Activated naive CD4-positive, alpha-beta T cell treated with anti-CD3 and anti-CD28 coated beads, Interleukin-2, amount 10 ng/mL, durations not matched to agents 7 days and 5 days (primary cell): ENCODE measurements at regions not wholly inside any gene's neighbourhood (a gene's known extent, or its start where the extent isn't known, plus 50 kb on each side); places are given as distances from the start of the nearest gene placed in this dataset.
"Not testable (repeated sequence)": the region's sequence is repeated elsewhere in the genome, so short reads cannot be mapped to it uniquely, and the experiment has no call there.

Source experiments
- CTCF ChIA-PET: fragments of 350-600 bp; sonication (Branson Sonifier 250); formaldehyde crosslinking; loops from one replicate; lab custom pipeline; 2021; ENCODE audit warnings: antibody characterized with exemption; lab: Charles Lee
- DNase-seq: peaks from one replicate; pipeline ENCODE4 v3.0.0-alpha.2; 2020
- H3K27ac Mint-ChIP-seq: one replicate; pipeline ENCODE4 v1.8.0; 2021; ENCODE audit warnings: mild to moderate bottlenecking, moderate library complexity, mixed read lengths
- H3K27me3 Mint-ChIP-seq: one replicate; pipeline ENCODE4 v1.8.0; 2021; ENCODE audit warnings: mild to moderate bottlenecking, mixed read lengths
- H3K36me3 Mint-ChIP-seq: one replicate; pipeline ENCODE4 v1.8.0; 2021; ENCODE audit warnings: mixed read lengths
- H3K4me1 Mint-ChIP-seq: one replicate; pipeline ENCODE4 v1.8.0; 2021; ENCODE audit warnings: mixed read lengths
- H3K4me3 Mint-ChIP-seq: one replicate; pipeline ENCODE4 v1.8.0; 2021; ENCODE audit warnings: mild to moderate bottlenecking, moderate library complexity, mixed read lengths
- H3K9me3 Mint-ChIP-seq: one replicate; pipeline ENCODE4 v1.8.0; 2021; ENCODE audit warnings: mixed read lengths

DNA sequence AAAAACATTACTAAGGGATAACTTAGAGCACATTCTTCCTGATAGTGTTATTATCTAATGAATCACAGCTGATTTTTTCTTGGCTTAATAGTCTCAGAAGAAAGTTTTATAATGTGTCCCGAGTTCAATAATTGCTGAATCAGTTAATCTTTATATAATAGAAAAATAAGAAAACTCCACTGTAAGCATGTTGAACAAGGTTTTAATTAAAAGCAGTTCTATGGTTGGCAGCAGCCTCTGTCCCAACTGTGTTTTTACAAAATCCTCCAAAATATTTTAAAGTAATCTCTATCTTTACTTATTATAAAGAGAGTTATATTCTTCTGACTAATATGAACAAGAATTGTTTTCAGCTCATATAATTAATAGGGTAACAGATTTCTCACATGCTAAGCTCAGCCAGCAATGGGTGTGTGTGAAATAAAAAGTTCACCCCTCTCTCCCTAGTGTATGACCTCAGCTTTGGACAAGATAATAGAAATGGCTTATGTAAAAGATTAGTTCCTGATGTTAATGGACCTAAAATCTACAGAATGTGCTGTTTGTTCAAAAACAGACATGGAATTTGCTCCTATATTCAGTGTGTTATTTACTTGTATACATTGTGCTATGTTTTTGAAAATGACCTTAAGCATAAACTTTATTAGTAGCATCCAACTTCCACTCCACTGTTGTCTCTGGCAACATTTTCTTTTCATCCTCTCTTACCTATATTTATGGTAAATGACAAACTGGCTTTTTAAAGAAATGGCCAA is 67.1 kb upstream of the DCN start:
- H3K9me3 Mint-ChIP-seq: no peaks in the 10 kb centered on the region
- DNase-seq: no peak
- CTCF ChIA-PET: no interaction called here
- no peaks in the 10 kb centered on the region for H3K27me3 Mint-ChIP-seq
- no peaks in the 10 kb centered on the region for H3K4me1 Mint-ChIP-seq
- no peak overlapping the region for H3K4me3 Mint-ChIP-seq
- no peak overlapping the region for H3K27ac Mint-ChIP-seq
- H3K36me3 Mint-ChIP-seq: no peaks in the 10 kb centered on the region

DNA sequence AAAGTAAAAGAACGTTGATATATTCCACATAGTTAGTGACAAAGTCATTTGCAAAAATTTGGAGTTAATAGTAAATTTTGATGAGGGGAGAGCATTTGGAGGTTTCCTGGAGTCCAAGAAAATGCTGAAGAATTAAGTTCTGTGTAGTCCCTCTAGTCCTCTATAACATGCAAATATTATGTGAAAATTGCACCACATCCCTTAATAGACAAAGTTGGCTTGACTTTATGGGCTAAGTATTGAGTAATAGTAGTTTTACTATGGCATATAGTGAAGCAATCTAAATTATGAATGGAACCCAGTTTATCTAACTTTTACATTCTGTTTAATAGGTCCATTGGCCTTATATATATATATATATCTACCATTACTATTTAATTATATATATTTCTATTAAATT is 66.4 kb upstream of the DCN start:
- no peaks in the 10 kb centered on the region for H3K9me3 Mint-ChIP-seq
- CTCF ChIA-PET: no interaction called here
- H3K4me3 Mint-ChIP-seq: no peak overlapping the region
- H3K36me3 Mint-ChIP-seq: no peaks in the 10 kb centered on the region
- no peaks in the 10 kb centered on the region for H3K27me3 Mint-ChIP-seq
- H3K27ac Mint-ChIP-seq: no peak overlapping the region
- no peak for DNase-seq
- H3K4me1 Mint-ChIP-seq: no peaks in the 10 kb centered on the region

DNA sequence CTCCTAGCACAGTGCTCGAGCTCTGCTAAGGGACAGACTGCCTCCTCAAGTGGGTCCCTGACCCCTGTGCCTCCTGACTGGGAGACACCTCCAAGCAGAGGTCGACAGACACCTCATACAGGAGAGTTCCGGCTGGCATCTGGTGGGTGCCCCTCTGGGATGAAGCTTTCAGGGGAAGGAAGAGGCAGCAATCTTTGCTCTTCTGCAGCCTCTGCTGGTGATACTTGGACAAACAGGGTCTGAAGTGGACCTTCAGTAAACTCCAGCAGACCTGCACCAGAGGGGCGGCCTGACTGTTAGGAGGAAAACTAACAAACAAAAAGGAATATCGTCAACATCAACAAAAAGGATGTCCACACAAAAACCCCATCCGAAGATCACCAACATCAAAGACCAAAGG is 60.6 kb upstream of the DCN start:
- H3K36me3 Mint-ChIP-seq, H3K27me3 Mint-ChIP-seq, H3K27ac Mint-ChIP-seq, DNase-seq, H3K4me3 Mint-ChIP-seq, H3K9me3 Mint-ChIP-seq, CTCF ChIA-PET, H3K4me1 Mint-ChIP-seq: not testable (repeated sequence)

DNA sequence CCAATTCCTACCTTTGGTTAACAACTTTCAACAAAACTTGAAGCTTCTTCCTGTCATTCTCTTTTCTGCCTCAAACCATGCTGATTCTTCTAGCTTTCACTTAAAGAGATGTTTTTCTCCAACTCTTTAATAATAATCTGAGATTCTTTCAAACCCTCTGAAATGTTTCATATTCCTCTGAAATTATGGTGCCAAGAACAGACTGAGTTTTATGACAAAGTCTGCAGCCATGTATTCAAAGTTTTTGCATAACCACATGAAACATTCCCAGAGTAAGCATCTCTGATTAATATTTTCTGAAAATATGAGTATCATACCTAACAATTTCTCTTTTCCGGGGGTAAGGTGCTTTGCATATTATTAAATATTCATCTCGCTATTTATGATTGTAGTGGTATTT is 59.1 kb upstream of the DCN start:
- H3K9me3 Mint-ChIP-seq: no peaks in the 10 kb centered on the region
- no peak for DNase-seq
- H3K27ac Mint-ChIP-seq: no peak overlapping the region
- H3K27me3 Mint-ChIP-seq: no peaks in the 10 kb centered on the region
- H3K4me1 Mint-ChIP-seq: no peaks in the 10 kb centered on the region
- H3K4me3 Mint-ChIP-seq: no peak overlapping the region
- no peaks in the 10 kb centered on the region for H3K36me3 Mint-ChIP-seq
- CTCF ChIA-PET: no interaction called here

DNA sequence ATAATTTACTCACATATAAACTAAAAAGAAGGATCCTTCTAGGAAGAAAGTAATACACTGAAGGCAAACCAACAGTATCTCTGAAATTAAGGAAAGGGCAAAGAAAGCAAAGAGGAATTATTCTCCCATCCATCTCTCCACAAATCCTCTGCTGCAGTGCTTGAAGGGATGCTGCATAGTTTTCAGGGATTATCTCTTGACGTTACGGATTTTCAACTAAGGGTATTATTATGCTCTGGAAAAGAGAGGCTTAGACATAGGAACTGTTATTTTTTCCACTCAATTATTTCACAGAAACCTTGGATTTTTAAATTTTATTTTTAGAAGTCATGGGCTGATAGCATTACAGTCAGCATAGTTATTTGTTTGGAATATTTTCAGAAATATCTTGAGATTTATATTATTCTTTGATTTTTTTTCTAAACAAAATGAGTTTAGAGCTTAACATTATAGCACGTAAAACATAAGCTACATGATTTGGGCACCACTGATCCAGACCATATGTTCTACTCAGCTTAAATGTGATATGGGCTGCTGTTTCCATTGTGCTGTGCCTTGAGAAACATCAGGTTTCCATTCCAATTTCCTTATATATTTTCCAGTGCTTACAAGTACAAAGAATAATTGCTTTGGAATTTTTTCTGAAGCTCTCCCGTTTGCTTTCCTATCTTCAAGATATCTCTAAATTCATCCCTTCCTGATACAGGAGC is 57.9 kb upstream of the DCN start:
- Mint-ChIP-seq H3K9me3 (no peaks in the 10 kb centered on the region), H3K4me3 (no peak overlapping the region), H3K4me1 (no peaks in the 10 kb centered on the region), H3K36me3 (no peaks in the 10 kb centered on the region), H3K27ac (no peak overlapping the region), H3K27me3 (no peaks in the 10 kb centered on the region)
- CTCF ChIA-PET: interaction anchor here (0.8 kb wide), 1 partner anchor 215 kb away, joined by 3 read pairs; no protein-coding TSS in a partner anchor
- DNase-seq: no peak

DNA sequence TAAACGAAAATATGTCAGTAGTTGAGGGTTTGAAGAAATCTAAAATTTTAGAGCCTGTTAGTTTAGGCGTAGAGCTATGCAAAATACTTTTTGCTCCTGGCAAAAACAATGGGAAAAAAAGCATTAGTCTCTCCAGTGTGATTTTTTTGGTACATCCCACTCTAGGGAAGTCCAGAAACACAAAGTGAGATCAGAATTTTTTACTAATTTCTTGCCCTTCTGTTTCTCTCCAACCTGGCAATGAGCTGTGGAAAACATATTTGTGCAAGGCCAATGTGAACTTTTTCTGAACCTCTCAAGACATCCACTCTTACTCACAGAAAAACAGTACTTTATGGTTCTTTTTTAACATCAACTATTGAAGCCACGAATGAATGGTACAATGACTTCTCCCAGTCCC is 56.9 kb upstream of the DCN start:
- H3K27ac Mint-ChIP-seq: no peak overlapping the region

More for the DNA sequence above, 56.9 kb upstream of the DCN start:
- Mint-ChIP-seq H3K4me3 (no peak overlapping the region), H3K9me3 (no peaks in the 10 kb centered on the region), H3K4me1 (no peaks in the 10 kb centered on the region), H3K27me3 (no peaks in the 10 kb centered on the region), H3K36me3 (no peaks in the 10 kb centered on the region)
- CTCF ChIA-PET: no interaction called here
- DNase-seq: no peak
